ENCODE measurements at regions not wholly inside any gene's neighbourhood (a gene's known extent, or its start where the extent isn't known, plus 50 kb on each side); places are given as distances from the start of the nearest gene placed in this dataset.
A peak's percentile ranks its signal among the peaks of the same experiment; 100 is the strongest.
"Not testable (repeated sequence)": the region's sequence is repeated elsewhere in the genome, so short reads cannot be mapped to it uniquely, and the experiment has no call there.

- not testable (repeated sequence) for DNase-seq
Observed at GRCh38 chr17:77562361-77562760, 396.1 kb upstream of the TNRC6C start.

GRCh38 chr17:77563439-77564102, 394.9 kb upstream of the TNRC6C start:
- DNase-seq = no peak

GRCh38 chr17:77564278-77564920, 394.1 kb upstream of the TNRC6C start:
- DNase-seq = no peak

GRCh38 chr17:77565166-77565565, 393.3 kb upstream of the TNRC6C start:
- no peak for DNase-seq

- DNase-seq = no peak
Observed at GRCh38 chr17:77566151-77566550, 392.4 kb upstream of the TNRC6C start.

GRCh38 chr17:77566566-77567138, 391.9 kb upstream of the TNRC6C start:
- DNase-seq = no peak

GRCh38 chr17:77568540-77568939, 390.0 kb upstream of the TNRC6C start:
- no peak for DNase-seq

- DNase-seq = no peak
Observed at GRCh38 chr17:77569846-77570564, 388.5 kb upstream of the TNRC6C start.

- no peak for DNase-seq
Observed at GRCh38 chr17:77570565-77570898, 388.0 kb upstream of the TNRC6C start.

GRCh38 chr17:77571155-77571981, 387.1 kb upstream of the TNRC6C start:
- DNase-seq = peak; percentile 42

- no peak for DNase-seq
Observed at GRCh38 chr17:77572065-77572601, 386.4 kb upstream of the TNRC6C start.

- no peak for DNase-seq
Observed at GRCh38 chr17:77572851-77573250, 385.7 kb upstream of the TNRC6C start.

GRCh38 chr17:77577491-77577890, 381.0 kb upstream of the TNRC6C start:
- no peak for DNase-seq

- no peak for DNase-seq
Observed at GRCh38 chr17:77579131-77579530, 379.4 kb upstream of the TNRC6C start.

- no peak for DNase-seq
Observed at GRCh38 chr17:77579682-77580081, 378.8 kb upstream of the TNRC6C start.

- DNase-seq = no peak
Observed at GRCh38 chr17:77580531-77581270, 377.8 kb upstream of the TNRC6C start.

GRCh38 chr17:77581480-77581879, 377.0 kb upstream of the TNRC6C start:
- peak; percentile 30 for DNase-seq

- DNase-seq = no peak
Observed at GRCh38 chr17:77585142-77585860, 373.2 kb upstream of the TNRC6C start.

GRCh38 chr17:77590951-77591735, 367.4 kb upstream of the TNRC6C start:
- no peak for DNase-seq

GRCh38 chr17:77592106-77592865, 366.2 kb upstream of the TNRC6C start:
- DNase-seq = no peak

Data from fibroblast of skin of right quadriceps (primary cell).